DMS79 (cell line): ENCODE measurements at regions not wholly inside any gene's neighbourhood (a gene's known extent, or its start where the extent isn't known, plus 50 kb on each side); places are given as distances from the start of the nearest gene placed in this dataset.

Experiments
- DNase-seq: peaks from one replicate; lab custom pipeline; 2025; lab: John Stamatoyannopoulos, UW

DNA sequence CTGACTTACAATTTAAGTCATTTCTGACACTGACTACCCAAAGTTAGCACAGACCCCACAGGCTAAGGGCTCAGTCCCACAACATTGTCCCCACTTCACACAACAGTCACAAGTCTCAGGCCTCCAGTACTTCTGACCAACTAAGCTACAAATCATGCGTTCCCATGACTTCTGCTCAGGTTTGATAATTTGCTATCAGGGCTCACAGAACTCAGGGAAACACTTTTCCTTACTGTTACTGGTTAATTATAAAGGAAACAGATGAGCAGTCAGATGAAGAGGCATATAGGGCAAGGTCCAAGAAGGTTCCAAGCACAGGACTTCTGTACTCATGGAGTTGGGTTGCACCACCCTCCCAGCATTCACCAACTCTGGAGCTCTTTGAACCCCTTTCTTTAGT, 151.2 kb upstream of the TNR start:
- DNase-seq, result no peak

DNA sequence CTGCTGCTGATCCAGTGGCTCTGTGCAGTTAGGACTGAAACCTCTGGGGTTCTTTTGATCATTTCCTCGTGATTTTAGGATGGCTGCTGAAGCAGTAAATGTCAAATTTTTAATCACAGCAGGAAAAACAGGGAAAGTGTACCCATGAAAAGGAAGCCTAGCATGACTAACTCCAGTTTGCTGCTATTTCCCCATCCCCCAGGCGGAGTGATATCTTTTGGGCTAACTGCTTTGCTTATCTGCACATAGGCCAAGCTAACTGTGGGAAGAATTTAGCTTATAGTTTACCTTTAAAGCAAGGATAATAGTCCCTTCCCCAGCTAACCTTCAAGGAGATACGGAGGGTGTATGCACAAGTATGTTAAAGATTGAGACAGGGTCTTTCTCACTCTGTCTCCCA, 149.8 kb upstream of the TNR start:
- no peak for DNase-seq

DNA sequence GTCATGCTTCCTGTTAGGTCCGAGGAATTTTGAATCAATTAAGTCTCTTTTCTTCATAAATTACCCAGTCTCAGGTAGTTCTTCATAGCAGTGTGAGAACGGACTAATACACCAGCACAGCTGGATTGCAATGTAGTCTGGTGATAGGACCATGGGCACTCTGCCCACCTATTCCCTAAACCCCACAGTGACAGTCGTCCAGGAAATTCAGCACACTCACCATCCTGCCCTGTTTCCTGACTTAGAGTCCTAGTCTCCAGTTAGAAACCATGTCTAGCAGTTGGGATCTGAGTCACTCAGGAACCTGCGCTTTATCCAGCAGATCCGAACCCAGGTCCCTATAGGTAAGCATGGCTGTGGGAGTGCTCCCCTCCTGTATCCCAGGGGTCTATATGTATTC, 149.3 kb upstream of the TNR start:
- DNase-seq, result no peak

DNA sequence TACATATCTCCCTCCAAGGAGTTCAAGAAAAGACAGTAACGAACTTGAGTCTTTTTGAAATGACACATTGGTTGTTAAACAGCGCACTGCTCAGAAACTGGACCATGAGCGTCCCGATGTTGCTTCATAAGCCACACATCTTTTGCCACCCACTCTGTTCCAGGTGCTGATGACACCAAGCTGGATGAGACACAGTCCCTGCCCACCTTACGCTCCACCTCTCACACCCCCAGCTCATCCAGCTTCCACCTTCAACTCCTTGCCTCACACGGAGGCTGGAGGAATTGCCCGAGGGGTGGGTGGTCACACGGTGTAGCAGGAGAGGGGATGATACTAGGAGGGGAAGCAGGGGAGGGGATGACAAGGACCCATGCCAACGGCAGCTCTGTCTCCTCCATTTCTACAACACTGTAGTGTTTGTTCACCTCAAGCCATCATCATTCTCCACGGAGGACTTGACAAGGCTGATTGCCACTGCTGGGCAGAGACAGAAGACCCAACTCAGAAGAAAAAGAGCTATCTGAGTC, 148.5 kb upstream of the TNR start:
- no peak for DNase-seq

DNA sequence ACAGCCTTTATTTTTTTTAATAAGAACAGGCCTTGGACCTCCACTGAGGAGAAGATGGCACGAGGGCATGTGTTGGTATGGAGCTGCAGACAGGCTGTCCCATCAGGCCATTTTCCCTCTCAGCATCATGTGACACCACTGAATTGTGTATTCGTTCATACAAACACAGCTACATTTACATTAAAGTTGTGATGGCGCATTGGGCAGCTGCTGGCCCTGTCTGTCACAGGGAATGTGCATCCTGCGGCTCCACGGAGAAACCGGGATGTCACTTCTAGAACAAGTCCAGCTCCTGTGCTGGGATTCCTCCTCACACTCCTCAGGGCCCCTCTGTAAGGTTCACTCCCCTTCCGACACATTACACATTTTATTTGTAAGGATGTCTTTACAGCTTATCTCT, 147.6 kb upstream of the TNR start:
- no peak for DNase-seq

DNA sequence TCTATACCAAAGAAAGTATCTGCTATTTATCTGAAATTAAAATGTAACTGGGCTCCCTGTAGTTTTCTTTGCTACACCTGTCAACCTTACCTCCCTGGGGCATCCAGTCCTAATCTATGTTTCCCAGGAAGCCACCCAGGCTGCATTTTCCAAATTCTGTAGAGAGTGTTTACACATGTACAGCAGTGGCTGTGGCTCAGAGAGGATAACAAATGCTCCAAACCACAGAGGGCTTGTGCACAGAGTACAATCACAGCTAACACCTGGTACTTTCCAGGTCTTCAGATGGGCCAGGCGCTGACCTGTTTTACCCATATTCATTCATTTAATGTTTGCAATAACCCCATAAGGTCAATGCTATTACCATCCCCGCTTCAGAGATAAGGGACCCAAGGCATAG, 146.5 kb upstream of the TNR start:
- DNase-seq, result no peak

DNA sequence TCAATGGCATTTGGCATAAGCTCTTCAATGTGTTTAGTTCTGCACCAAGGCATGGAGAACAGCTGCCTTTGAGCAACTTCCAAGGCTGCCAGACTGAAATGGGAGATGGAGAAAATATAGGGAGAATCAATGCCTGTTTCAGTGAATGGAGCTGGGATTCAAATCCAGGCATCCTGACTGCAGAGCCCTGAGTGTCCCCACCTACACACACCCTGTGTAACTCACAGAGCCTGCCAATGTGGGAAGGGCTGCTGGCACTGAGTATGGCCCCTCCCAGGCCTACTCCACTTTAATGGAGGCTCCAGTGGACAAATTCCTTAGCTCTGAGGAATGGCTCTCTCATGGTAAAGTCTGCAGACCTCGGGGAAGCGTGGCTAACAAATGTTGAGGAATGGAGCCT, 145.6 kb upstream of the TNR start:
- no peak for DNase-seq

DNA sequence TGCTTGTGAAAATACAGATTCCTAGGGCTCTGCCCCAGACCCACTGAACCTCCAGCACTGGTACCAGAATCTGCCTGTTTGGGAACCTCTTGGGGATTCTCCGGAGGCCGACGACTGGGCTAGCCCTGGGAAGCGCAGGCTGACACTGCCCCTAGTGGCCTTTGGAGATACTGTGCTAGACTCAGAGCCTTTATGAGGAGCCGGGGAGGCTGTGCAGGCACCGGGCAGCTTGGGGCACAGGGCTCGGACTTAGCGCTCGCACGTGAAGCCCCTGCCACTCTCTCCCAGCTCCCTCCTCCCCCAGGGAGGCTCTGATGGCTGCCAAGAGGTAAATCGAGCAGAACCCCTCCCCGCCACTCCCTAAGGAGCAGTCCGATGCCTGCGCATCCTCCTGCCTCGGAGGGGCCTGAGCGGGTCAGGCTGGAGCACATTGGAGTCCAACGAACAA, 144.6 kb upstream of the TNR start:
- no peak for DNase-seq

DNA sequence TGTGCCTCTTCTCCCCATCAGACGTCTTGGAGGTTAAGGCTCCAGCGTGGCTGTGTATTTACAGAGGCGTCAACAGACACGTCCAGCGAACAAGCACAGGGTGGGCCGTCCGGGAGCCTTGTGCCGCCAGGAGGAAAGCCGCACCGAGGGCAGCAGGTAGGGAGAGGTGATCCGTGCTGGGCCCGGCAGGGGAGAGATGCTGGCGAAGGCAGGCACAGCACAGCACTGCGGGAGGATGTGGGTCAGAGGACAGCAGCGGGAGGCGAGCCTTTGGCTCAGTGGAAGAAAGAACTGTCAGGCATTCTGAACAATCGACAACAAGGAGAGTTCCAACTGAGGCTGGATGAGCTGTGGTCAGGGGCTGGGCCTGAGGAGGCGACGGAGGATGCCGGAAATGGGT, 144.1 kb upstream of the TNR start:
- DNase-seq, result no peak

DNA sequence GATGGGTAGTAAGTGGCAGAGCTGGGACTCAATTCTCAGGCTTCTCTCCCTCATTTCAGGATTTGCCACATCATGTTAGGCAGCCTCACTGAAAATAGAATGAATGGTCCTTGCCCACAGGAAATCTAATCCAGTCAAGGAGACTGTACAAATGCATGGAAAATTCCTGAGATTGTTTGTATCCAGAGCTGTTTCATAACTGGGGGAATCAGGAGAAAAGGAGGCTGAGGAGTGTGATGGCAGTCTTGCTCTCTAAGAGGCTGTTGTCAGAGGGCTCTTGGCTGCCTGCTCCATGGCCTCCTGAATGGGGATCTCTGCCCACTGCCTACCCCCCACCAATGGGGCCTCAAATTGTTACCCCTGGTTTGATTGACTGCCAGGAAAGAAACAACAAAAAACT, 141.9 kb upstream of the TNR start:
- no peak for DNase-seq

DNA sequence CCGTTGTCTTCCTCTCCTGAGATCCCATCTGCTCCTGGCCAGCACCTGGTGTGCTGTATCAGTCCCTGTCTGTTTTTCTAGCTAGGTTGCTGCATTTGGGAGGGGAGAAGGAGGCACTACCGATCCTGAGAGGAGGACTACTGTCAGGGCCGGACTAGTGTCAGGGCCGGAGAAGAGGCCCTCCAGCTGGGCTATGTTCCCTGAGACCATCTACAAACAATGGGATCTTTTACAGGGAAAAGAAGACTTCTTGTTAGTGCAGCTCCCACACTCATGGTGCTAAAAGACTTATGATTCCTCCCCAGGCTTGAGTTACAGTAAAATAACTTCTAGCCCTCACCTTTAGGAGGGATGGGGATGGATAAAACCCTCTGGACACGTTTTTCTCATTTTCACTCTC, 141.0 kb upstream of the TNR start:
- DNase-seq, result no peak

DNA sequence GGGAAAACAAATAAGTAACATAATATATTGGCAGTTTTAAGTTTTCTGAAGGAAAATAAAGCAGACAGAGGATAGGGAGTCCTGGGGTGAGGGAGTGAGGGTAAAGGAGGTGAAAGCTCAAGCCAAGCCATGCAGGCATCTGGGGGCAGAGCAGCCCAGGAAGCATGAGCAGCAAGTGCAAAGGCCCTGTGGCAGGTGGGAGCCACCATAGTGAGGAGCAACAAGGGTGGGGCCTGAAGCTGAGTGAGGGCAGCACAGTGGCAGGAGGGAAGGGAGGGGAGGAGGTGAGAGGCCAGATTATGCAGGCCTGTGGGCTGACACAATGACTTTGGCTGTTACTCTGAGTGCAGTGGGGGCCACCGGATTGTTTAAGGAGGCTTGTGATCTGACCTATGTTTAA, 138.8 kb upstream of the TNR start:
- DNase-seq, result no peak

DNA sequence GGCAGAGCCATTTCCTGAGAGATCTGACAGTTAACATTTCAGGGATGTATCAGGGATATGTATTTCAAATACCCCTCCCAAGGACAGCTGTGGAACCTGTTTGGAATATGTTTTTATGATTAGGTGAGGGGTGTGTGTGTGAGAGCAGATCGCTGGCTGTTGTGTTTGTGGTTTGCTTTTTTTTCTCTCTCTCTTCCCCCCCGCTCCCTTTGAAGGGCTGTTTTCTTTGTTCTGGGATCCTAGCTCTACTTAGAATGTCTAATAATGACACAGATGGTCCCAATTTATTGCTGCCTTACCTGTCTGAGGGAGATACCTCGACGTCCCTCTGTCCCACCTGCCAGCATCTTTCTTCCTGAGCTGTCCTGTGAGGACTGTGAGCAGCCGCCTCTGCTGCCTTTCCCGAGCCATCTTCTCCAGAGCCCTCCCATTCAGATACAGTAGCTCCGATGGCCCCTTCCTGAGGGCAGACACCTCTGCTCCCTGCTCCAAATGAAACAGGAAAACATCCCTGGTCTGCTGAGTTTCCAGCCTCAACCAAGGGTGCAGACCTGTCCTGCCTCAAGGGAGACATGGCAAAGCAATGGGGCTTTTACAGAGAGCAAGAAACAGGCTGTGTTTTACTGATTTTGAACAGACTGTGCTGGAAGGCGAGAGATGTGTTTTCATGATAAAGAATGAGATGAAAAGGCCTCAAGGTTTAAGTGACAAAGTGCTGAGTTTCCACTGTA, 138.0 kb upstream of the TNR start:
- DNase-seq, result no peak

DNA sequence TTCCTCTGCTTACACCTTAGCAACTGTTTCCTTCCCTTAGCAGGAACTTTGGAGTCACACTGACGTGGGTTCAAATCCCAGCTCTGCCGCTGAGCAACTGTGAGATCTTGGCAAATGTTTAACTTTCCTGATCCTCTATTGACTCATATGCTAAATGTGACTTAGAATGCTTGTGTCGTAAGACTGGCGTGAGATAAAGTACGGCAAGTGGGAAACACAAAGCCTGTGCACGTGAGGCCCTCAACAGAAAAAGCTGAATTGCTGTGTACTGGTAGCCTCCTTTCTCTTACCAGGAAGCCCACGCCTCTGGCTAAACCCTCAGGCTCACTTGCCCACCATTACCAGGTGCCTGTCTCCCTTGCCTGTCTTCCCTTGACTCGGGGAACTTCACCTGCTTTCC, 135.4 kb upstream of the TNR start:
- no peak for DNase-seq

DNA sequence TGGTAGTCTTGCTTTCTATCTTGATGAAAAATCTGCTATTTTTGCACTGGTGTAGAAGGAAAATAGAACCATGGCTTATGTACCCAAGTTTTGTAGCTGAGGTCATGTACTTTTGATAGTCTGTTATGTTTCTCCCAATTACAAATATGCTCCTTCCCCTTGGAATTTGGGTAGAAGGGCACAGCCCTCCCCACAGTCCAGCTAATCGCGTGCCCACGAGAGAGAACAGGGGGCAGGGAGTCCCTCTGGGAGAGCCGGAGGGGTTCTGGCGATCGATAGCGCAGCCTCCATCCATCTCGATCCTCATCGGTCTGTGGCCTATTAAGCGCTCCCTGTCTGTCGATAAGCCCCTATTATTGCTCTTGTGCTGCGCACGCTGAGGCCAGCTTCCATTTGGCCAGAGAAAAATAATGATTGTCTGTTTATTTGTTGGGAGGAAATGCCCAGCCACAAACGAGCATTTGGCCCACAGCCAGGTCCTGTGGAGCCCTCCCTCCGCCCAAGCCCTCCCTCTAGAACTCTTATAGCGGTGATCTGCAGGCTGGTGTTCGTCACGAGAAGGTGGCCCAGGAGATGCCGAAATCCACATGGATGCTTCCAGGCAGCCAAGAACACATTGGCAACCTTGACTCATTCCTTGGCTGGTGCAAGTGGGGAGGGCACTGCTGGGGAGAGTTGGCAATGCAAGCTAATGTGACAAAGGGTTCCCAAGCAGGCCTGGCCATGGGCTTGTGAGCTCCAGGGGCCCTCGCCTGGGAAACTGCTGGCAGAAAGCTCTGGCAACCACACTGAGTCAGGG, 134.7 kb upstream of the TNR start:
- no peak for DNase-seq

DNA sequence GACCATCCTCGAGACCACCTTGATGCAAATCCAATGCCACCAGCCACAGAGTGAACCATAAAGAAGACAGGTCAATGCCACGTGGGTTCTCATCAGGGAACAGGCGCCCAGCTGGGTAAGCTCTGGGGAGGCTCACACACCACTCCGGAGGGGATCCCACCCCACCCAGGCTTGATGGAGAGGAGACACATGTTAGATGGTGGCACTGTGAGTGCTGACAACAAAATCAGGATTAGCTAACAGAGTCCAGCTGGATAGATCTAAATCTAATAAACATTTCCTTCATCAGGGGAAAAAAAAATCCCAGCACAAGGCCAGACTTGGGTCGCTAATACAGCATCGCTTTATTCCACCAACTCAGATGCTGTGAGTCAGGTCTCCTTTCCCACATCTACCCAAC, 132.2 kb upstream of the TNR start:
- DNase-seq, result no peak

DNA sequence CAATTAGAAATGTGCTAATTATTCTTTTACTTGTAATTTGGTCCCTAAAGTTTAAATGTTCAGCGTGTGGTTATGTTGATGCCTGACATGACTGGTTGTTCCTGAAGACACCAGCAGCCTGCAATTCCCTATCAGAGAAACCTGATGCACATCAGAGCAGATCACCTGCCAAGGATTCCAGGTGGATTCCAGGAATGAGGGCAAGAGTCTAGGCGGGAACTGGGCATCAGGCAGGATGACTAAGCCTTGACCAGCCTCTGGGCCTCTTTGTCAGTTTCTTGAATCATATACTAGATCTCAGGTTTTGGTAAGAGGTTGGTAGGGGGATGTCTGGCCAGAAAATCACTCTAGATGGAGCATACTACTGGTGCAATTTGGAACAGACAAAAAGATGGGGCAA, 130.7 kb upstream of the TNR start:
- DNase-seq, result no peak

DNA sequence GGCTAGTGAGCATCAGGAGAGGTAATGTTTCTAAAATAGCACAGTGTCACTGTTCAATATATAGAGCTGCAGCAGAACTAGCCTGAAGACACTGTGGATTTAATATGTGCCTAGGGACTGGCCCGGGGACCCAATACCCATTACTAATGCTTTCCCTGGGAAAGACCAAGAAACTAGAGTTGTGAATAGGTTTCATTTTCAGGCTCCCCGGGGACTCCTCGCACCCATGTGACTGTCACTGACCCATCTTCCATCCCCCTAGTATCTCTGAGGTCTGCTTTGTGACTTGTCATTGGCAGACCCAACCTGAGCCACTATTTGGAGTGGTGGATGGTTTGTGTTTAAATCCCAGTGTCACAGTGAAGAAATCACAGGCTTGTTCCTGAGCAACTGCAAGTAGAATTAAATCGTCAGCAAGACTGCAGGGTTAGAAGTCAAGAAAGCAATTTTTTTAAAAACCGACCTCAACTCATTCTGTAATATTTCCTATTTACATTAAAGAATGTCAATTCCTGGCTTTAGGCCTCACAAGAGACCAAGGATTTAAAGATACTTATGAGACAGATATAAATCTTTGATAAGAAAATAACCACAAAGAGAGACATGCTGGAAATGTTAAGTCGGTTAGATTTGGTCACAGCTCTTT, 130.0 kb upstream of the TNR start:
- no peak for DNase-seq

DNA sequence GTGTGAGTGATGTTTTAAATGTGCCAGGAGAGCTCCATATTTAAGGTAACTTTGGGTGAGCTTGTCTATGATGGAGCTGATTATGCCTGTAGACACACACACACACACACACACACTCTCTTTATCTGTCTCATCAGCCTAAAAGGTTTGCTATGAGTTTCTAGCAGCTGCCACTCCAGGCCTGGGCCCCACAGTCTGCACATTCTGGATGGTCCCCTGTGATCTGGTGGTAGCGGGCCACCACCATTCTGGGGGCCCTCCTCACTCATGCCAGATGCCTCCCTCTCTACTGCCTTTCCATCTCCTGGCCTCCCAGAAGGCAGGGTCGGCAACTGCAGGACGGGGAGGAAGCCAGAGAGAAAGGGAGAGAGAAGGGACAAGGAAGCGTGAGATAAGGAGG, 129.2 kb upstream of the TNR start:
- no peak for DNase-seq

DNA sequence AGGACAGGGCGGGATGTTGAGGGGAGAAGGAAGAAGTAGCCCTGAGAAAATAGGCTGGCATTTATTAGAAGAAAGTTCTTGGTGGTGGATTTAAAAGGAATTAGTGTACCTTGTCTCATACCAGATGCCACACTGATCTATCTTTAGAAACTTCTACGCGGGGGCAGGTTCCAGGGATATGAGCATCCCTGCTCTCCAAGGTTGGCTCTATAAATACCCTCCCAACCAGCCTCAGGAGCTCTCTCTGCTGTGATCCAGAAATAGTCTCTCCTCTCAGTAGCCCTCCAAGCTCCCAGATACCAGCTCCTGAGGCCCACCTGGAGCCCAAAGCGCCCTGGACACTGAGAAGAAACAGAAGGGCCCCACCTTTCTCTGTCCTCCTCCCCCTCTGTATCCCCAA, 128.3 kb upstream of the TNR start:
- no peak for DNase-seq

DNA sequence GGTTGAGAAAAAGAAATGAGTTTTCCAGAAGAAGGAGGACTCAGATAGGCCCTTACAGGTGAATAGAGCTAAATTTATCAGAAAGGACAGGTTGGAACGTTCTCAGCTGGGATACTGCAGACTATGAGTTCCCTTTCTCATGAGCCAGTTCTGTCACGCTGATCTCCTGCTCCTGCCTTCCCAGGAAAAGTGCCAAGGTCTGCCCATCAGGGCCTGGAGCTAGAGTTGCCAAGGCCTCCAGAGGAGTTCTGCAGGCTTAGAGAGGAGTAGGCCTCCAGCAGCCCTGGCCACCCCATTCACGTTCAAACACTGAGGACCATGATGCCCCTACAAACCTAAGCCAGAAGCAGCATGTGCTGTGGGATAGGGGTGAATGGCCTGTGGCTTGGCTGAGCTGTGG, 126.8 kb upstream of the TNR start:
- no peak for DNase-seq

DNA sequence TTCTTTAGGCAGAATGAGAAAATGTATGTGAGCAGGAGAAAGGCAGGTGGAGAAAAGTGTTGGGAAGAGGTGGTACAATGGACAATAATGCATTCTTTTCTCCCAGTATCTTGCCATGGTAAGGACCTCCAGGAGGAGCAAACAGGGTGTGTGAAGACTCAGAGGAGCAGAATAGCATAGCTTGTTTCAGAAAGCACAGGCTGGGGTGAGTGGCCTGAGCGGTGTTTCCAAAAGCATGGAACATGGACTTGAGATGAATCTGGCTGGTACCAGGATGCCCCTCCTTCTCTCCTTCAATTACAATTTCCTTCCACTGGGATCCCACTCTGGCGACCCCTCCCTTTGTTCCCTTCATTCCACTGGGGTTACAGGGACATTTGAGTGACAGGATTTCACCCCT, 123.4 kb upstream of the TNR start:
- no peak for DNase-seq
